22Rv1 (cell line): ENCODE measurements at regions not wholly inside any gene's neighbourhood (a gene's known extent, or its start where the extent isn't known, plus 50 kb on each side); places are given as distances from the start of the nearest gene placed in this dataset.

Experiments used
- ZFX ChIP-seq: fragments of 450-650 bp; IDR thresholded peaks from 2 replicates; pipeline ENCODE4 v1.6.1; 2017; ENCODE audit warnings: antibody characterized with exemption, borderline replicate concordance
- TF ChIP-seq, protein P1 (sequence below): fragments of 450-650 bp; IDR thresholded peaks from 2 replicates; pipeline ENCODE4 v1.5.1; 2017; ENCODE audit warnings: mild to moderate bottlenecking

DNA sequence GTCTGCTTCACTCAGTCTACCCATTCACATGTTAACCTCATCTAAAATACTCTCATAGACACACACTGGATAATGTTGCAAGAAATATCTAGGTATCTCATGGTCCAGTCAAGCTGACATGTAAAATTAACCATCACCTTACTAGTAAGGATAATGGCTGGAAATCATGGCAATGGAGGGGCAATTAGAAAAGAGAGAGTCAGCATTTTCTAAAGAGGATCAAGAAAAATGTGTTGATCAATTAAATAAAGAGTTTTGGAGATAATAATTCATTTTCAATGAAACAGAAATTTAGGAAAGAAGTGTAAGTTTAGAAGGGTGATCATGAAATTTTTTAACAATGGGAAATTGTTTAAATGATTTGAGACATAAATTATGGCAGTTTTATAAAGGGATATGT, 1914.1 kb upstream of the IGFBP7 start:
- TF ChIP-seq, protein P1, sequence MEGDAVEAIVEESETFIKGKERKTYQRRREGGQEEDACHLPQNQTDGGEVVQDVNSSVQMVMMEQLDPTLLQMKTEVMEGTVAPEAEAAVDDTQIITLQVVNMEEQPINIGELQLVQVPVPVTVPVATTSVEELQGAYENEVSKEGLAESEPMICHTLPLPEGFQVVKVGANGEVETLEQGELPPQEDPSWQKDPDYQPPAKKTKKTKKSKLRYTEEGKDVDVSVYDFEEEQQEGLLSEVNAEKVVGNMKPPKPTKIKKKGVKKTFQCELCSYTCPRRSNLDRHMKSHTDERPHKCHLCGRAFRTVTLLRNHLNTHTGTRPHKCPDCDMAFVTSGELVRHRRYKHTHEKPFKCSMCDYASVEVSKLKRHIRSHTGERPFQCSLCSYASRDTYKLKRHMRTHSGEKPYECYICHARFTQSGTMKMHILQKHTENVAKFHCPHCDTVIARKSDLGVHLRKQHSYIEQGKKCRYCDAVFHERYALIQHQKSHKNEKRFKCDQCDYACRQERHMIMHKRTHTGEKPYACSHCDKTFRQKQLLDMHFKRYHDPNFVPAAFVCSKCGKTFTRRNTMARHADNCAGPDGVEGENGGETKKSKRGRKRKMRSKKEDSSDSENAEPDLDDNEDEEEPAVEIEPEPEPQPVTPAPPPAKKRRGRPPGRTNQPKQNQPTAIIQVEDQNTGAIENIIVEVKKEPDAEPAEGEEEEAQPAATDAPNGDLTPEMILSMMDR, result no peak
- no peak for TF ChIP-seq ZFX
